ENCODE measurements at regions not wholly inside any gene's neighbourhood (a gene's known extent, or its start where the extent isn't known, plus 50 kb on each side); places are given as distances from the start of the nearest gene placed in this dataset.

DNA sequence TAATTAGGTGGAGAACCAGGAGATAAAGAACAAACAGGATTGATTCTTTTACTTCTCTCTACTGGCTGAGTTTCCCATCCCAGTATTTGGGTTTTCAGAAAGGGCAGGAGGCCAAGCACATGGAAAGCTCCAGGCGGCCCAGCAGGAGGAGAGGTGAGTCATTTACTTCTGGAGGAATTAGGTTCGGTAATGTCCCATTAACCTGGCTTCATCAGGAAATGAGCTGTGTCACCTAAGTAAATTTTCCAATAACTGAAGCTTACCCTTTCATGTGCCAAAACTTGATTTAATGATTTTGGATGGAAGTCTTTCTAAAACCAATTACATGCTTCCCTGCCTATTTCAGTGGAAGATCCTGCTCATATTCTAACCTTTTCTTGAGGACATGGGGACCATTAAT, 257.6 kb upstream of the USP24 start:
- Histone ChIP-seq H3K79me2 (ENCODE audit: control insufficient read depth in 1 of 2, insufficient read depth in 2 of 2, low read length in 2 of 2) (no peaks in the 10 kb centered on the region), H3K4me1 (replicated peaks in 1 of 4; ENCODE audit: control insufficient read depth in 3 of 4, insufficient read depth in 4 of 4, low read length in 3 of 4) (no peaks in the 10 kb centered on the region), H4K5ac (ENCODE audit: insufficient read length, low read depth, low read length) (no peak overlapping the region), H2BK12ac (ENCODE audit: low read depth, low read length) (no peak overlapping the region), H2BK120ac (replicated peaks; ENCODE audit: low read depth, low read length) (no peak overlapping the region), H3K23ac (ENCODE audit: insufficient read length) (no peak overlapping the region), H3K23me2 (ENCODE audit: low read depth, low read length) (no peaks in the 10 kb centered on the region), H2AFZ (ENCODE audit: low read length) (no peak overlapping the region), H2AK5ac (ENCODE audit: low read depth, low read length) (no peak overlapping the region), H3K14ac (ENCODE audit: insufficient read length) (no peak overlapping the region), H4K91ac (replicated peaks; ENCODE audit: insufficient read length, low read length) (no peak overlapping the region), H3K9ac (replicated peaks in 1 of 4; ENCODE audit: extremely low read depth in 1 of 4, low read depth in 3 of 4, low read length in 3 of 4) (no peak overlapping the region), H4K8ac (ENCODE audit: extremely low read depth, insufficient read depth, low read length) (no peak overlapping the region), H2BK15ac (ENCODE audit: low read length) (no peak overlapping the region), H3K56ac (replicated peaks; ENCODE audit: insufficient read length, low read depth, low read length) (no peak overlapping the region), H3K4me2 (ENCODE audit: insufficient read depth in 1 of 2, low read depth in 2 of 2, low read length in 2 of 2) (no peak overlapping the region), H3K36me3 (ENCODE audit: control insufficient read depth in 2 of 4, insufficient read depth in 4 of 4, low read length in 3 of 4) (no peaks in the 10 kb centered on the region), H3K27me3 (replicated peaks in 1 of 4; ENCODE audit: control insufficient read depth in 3 of 4, extremely low read depth in 1 of 4, insufficient read depth in 3 of 4, low read length in 3 of 4) (no peaks in the 10 kb centered on the region), H4K20me1 (replicated peaks in 1 of 2; ENCODE audit: control insufficient read depth in 1 of 2, insufficient read depth in 2 of 2, low read length in 2 of 2) (no peaks in the 10 kb centered on the region), H3K4ac (replicated peaks; ENCODE audit: insufficient read length, low read depth, low read length) (no peak overlapping the region), H3K9me3 (ENCODE audit: insufficient read depth in 2 of 2, low read depth in 1 of 2, low read length in 1 of 2) (no peaks in the 10 kb centered on the region), H3K79me1 (ENCODE audit: low read depth, low read length) (no peaks in the 10 kb centered on the region), H3K4me3 (ENCODE audit: extremely low read depth in 1 of 4, insufficient read depth in 2 of 4, low read depth in 3 of 4, low read length in 4 of 4) (no peak overlapping the region), H3K18ac (ENCODE audit: extremely low read depth, low read length) (no peak overlapping the region), H3K27ac (ENCODE audit: low read depth, low read length) (no peak overlapping the region), H2BK20ac (ENCODE audit: low read length) (no peak overlapping the region), H2BK5ac (ENCODE audit: low read depth, low read length) (no peak overlapping the region)
- DNase-seq (ENCODE audit: low read depth in 1 of 2, low spot score in 2 of 2) (no peak), FAIRE-seq (no peak)
- CTCF ChIA-PET (ENCODE audit: partially characterized antibody), result no interaction called here
- WGBS, 2 experiments (ENCODE audit: extremely low coverage in 1 of 2, insufficient coverage in 1 of 2, insufficient read length in 1 of 2, insufficient replicate concordance in 2 of 2, low coverage in 1 of 2, low lambda C conversion rate in 2 of 2, missing lambda C conversion rate in 1 of 2), result 89% methylated on average over 2 of the region's 2 CpGs; no CpG with 5 or more reads in 1 of the 2 experiments
- POLR2A ChIA-PET (ENCODE audit: partially characterized antibody), result no interaction called here
- TF ChIP-seq SP2 (IDR thresholded peaks at IDR 0.05; ENCODE audit: low read length) (no peak), SP1 (IDR thresholded peaks at IDR 0.05; ENCODE audit: low read depth, low read length) (no peak), SIRT6 (IDR thresholded peaks at IDR 0.05; ENCODE audit: low read length) (no peak), SP4 (IDR thresholded peaks at IDR 0.05; ENCODE audit: low read length) (no peak), RNF2 (IDR thresholded peaks at IDR 0.05; ENCODE audit: borderline replicate concordance, low read depth, low read length, missing control alignments, poor library complexity, severe bottlenecking) (no peak), NRF1 (IDR thresholded peaks at IDR 0.05; ENCODE audit: low read depth, low read length) (no peak), ATF3 (IDR thresholded peaks at IDR 0.05; ENCODE audit: insufficient read depth, low read depth, low read length) (no peak), POU5F1 (IDR thresholded peaks at IDR 0.05; ENCODE audit: low read depth, low read length) (no peak), POLR2AphosphoS5 (IDR thresholded peaks at IDR 0.05; ENCODE audit: low read depth, low read length) (no peak), JUND (IDR thresholded peaks at IDR 0.05; ENCODE audit: low read length) (no peak), SIN3A (conservative IDR thresholded peaks at IDR 0.05 in 1 of 2, IDR thresholded peaks at IDR 0.05 in 1 of 2; ENCODE audit: low read depth in 1 of 2, low read length in 2 of 2) (no peak)
- TF ChIP-seq, protein P1, sequence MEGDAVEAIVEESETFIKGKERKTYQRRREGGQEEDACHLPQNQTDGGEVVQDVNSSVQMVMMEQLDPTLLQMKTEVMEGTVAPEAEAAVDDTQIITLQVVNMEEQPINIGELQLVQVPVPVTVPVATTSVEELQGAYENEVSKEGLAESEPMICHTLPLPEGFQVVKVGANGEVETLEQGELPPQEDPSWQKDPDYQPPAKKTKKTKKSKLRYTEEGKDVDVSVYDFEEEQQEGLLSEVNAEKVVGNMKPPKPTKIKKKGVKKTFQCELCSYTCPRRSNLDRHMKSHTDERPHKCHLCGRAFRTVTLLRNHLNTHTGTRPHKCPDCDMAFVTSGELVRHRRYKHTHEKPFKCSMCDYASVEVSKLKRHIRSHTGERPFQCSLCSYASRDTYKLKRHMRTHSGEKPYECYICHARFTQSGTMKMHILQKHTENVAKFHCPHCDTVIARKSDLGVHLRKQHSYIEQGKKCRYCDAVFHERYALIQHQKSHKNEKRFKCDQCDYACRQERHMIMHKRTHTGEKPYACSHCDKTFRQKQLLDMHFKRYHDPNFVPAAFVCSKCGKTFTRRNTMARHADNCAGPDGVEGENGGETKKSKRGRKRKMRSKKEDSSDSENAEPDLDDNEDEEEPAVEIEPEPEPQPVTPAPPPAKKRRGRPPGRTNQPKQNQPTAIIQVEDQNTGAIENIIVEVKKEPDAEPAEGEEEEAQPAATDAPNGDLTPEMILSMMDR (IDR thresholded peaks at IDR 0.05; ENCODE audit: control extremely low read depth in 1 of 3, insufficient read depth in 1 of 3, low read depth in 1 of 3, low read length in 3 of 3), result no peak
